RWPE2 (cell line): ENCODE measurements at regions not wholly inside any gene's neighbourhood (a gene's known extent, or its start where the extent isn't known, plus 50 kb on each side); places are given as distances from the start of the nearest gene placed in this dataset.

Experiments
- ATAC-seq: fragments of 200-7000 bp; cut with Tn5 transposase; 3 replicates; pipeline ENCODE4 v1.9.1; 2021; ENCODE audit warnings: low read depth
- DNase-seq: peaks from one replicate; pipeline ENCODE4 v3.0.0-alpha.2; 2020; ENCODE audit warnings: low spot score
- H3K27ac ChIP-seq: fragments of 450-650 bp; 2 replicates; pipeline ENCODE4 v1.5.1; 2017; ENCODE audit warnings: mild to moderate bottlenecking; ENCODE audit not compliant: poor library complexity, severe bottlenecking
- H3K27me3 ChIP-seq: fragments of 250-450 bp; sonication (Bioruptor Pico); 2 replicates; pipeline ENCODE4 v1.5.1; 2021; ENCODE audit warnings: mild to moderate bottlenecking, moderate library complexity; ENCODE audit not compliant: insufficient read depth, poor library complexity, severe bottlenecking
- H3K36me3 ChIP-seq: fragments of 250-450 bp; sonication (Bioruptor Pico); 2 replicates; pipeline ENCODE4 v1.5.1; 2020; ENCODE audit warnings: low read depth, mild to moderate bottlenecking, moderate library complexity
- H3K4me1 ChIP-seq: fragments of 250-450 bp; sonication (Bioruptor Pico); 2 replicates; pipeline ENCODE4 v1.5.1; 2021; ENCODE audit warnings: mild to moderate bottlenecking, moderate library complexity; ENCODE audit not compliant: insufficient read depth, poor library complexity, severe bottlenecking
- H3K4me3 ChIP-seq: fragments of 250-450 bp; sonication (Bioruptor Pico); 2 replicates; pipeline ENCODE4 v1.5.1; 2021; ENCODE audit warnings: mild to moderate bottlenecking, moderate library complexity; ENCODE audit not compliant: severe bottlenecking
- H3K9me3 ChIP-seq: fragments of 250-450 bp; sonication (Bioruptor Pico); 2 replicates; pipeline ENCODE4 v1.5.1; 2021; ENCODE audit warnings: mild to moderate bottlenecking, moderate library complexity; ENCODE audit not compliant: severe bottlenecking
- TF ChIP-seq, protein P1 (sequence below): fragments of 450-650 bp; IDR thresholded peaks from one replicate; pipeline ENCODE4 v1.5.1; 2017; ENCODE audit warnings: mild to moderate bottlenecking, moderate library complexity; ENCODE audit not compliant: poor library complexity, severe bottlenecking

DNA sequence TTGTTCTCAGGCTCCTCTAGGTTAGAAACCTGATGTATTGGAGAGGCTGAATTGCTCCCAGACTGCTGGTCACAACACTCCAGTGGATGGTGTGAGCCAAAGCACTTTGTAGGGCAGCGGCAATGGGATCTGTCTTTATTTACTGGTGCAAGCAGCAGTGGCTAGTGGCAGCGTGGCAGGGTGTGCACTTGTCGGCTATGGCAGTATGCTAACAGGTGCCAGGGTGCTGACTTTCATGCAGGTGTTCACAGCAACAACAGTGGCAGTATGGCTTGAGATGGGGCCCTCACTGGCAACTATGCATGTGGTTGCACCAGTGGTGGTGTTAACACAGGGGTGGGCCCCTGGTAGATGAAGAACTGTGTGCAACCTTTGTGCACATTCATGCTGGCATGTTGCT is 347.8 kb downstream of the DSC3 start:
- Histone ChIP-seq H3K36me3 (no peaks in the 10 kb centered on the region), H3K27ac (no peak overlapping the region), H3K27me3 (peaks cover 4% of the 10 kb centered on the region), H3K9me3 (no peaks in the 10 kb centered on the region), H3K4me1 (no peaks in the 10 kb centered on the region), H3K4me3 (no peak overlapping the region)
- DNase-seq (no peak), ATAC-seq (no peak)
- TF ChIP-seq, protein P1, sequence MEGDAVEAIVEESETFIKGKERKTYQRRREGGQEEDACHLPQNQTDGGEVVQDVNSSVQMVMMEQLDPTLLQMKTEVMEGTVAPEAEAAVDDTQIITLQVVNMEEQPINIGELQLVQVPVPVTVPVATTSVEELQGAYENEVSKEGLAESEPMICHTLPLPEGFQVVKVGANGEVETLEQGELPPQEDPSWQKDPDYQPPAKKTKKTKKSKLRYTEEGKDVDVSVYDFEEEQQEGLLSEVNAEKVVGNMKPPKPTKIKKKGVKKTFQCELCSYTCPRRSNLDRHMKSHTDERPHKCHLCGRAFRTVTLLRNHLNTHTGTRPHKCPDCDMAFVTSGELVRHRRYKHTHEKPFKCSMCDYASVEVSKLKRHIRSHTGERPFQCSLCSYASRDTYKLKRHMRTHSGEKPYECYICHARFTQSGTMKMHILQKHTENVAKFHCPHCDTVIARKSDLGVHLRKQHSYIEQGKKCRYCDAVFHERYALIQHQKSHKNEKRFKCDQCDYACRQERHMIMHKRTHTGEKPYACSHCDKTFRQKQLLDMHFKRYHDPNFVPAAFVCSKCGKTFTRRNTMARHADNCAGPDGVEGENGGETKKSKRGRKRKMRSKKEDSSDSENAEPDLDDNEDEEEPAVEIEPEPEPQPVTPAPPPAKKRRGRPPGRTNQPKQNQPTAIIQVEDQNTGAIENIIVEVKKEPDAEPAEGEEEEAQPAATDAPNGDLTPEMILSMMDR = no peak

DNA sequence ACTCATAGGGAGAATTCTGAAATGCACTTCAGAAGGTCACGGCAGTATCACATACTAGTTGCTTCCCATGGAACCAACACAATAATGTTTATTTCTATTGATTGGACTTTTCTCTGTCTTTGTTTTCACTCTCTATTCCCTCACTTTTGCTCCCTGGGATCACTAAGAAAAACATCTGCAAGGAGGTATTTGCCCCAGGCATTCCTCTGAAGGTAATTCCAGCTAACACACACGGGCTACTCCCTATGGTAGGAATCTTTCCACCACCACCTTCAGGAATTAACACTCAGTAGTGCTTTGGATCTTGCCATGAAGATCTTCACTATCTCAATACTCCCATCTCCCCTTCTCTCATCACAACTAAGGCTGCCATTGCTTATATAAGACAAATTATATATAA is 353.3 kb downstream of the DSC3 start:
- DNase-seq (no peak), ATAC-seq (no peak)
- no peak overlapping the region for H3K27ac ChIP-seq
- H3K36me3 ChIP-seq = no peaks in the 10 kb centered on the region
- H3K27me3 ChIP-seq = peaks cover 4% of the 10 kb centered on the region
- no peaks in the 10 kb centered on the region for H3K9me3 ChIP-seq
- no peaks in the 10 kb centered on the region for H3K4me1 ChIP-seq
- TF ChIP-seq, protein P1 = no peak
- no peak overlapping the region for H3K4me3 ChIP-seq

DNA sequence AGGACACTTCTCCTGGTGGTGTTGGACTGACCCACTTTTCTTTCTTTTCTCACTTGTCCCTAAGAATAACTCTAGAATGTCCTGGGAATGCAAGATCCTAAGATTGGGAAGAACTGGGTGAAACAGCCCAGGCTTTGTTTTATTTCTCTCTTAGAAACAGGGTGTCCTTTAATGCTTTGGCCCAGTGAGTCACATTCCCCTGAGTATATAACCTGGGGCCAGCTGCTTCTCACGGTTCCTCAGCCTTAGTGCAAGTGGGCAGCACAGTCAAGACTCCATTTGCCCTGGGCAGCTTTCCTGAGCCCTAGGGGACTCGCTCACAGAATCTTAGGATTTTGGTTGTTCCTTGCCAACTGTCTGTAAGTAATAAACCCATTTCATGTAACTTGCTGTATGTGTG is 355.0 kb downstream of the DSC3 start:
- Histone ChIP-seq H3K4me3 (no peak overlapping the region), H3K27me3 (no peaks in the 10 kb centered on the region), H3K4me1 (no peaks in the 10 kb centered on the region), H3K27ac (no peak overlapping the region), H3K9me3 (no peaks in the 10 kb centered on the region), H3K36me3 (no peaks in the 10 kb centered on the region)
- TF ChIP-seq, protein P1 = no peak
- ATAC-seq = no peak
- DNase-seq = no peak

DNA sequence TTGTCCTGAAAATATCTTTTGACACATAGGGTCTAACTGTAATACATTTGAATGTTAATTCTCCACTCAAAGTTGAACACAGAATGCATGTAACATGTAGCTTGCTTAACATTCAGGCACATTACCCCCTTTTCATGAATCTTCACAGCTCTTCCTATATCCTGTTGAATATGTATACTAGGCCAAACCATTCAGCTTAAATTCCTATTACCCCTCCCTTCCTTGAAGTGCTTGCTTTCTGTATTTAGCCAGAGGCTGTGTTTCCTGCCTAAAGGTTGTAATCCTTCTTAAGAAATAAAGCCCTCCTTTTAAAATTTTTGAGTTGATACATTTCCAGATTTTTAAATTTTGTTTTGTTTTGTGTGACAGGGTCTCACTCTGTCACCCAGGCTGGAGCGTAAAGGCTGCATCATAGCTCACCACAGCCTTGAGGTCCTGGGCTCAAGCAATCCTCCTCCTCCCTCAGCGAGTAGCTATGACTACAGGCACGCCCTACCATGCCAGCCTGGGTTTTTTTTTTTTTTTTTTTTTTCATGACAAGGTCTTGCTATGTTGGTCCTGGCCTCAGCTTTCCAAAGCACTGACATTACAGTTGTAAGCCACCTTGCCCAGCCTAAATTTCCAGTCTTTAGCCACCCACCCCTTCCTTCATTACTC is 357.6 kb downstream of the DSC3 start:
- ATAC-seq = no peak
- no peak overlapping the region for H3K4me3 ChIP-seq
- no peak for DNase-seq
- H3K27ac ChIP-seq = no peak overlapping the region
- no peaks in the 10 kb centered on the region for H3K4me1 ChIP-seq
- no peaks in the 10 kb centered on the region for H3K27me3 ChIP-seq
- H3K9me3 ChIP-seq = no peaks in the 10 kb centered on the region
- no peaks in the 10 kb centered on the region for H3K36me3 ChIP-seq
- TF ChIP-seq, protein P1 = no peak

DNA sequence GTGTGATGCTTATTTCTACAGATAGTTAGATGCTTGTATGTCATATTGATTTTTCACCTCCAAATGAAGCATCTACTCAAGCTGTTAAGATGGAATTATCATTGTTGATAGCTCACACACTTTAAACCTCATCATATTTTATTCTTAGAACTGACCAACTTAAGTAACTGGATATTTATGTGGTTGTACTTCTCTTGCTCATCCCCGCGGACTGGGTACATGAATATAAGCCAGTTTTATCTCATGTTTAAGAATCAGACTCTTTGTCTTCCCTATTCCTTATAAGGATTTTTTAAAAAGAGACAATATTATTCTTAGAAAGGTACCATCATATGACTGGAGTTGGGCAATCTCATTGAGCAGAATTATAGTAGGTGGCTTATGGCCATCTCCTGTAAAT is 358.7 kb downstream of the DSC3 start:
- TF ChIP-seq, protein P1 = no peak
- no peaks in the 10 kb centered on the region for H3K9me3 ChIP-seq
- no peaks in the 10 kb centered on the region for H3K27me3 ChIP-seq
- no peak overlapping the region for H3K4me3 ChIP-seq
- no peak overlapping the region for H3K27ac ChIP-seq
- no peak for ATAC-seq
- DNase-seq = no peak
- no peaks in the 10 kb centered on the region for H3K36me3 ChIP-seq
- H3K4me1 ChIP-seq = no peaks in the 10 kb centered on the region
